GM18511 (cell line): ENCODE measurements at regions not wholly inside any gene's neighbourhood (a gene's known extent, or its start where the extent isn't known, plus 50 kb on each side); places are given as distances from the start of the nearest gene placed in this dataset.
"Not testable (repeated sequence)": the region's sequence is repeated elsewhere in the genome, so short reads cannot be mapped to it uniquely, and the experiment has no call there.

ENCODE experiments used
- ATAC-seq: cut with Tn5 transposase; IDR thresholded peaks from one replicate; pipeline ENCODE4 v1.9.1; 2021; ENCODE audit warnings: mild to moderate bottlenecking, moderate library complexity; ENCODE audit not compliant: unreplicated experiment

- ATAC-seq: no peak
These were observed 59.7 kb upstream of the EDA2R start for GRCh38 chrX:66698273-66699204.

DNA sequence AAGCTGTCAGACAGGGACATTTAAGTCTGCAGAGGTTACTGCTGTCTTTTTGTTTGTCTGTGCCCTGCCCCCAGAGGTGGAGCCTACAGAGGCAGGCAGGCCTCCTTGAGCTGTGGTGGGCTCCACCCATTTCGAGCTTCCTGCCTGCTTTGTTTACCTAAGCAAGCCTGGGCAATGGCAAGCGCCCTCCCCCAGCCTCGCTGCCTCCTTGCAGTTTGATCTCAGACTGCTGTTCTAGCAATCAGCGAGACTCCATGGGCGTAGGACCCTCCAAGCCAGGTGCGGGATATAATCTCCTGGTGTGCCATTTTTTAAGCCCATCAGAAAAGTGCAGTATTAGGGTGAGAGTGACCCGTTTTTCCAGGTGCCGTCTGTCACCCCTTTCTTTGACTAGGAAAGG lies 53.6 kb upstream of the EDA2R start:
- not testable (repeated sequence) for ATAC-seq
